GM18502 (cell line): ENCODE measurements at regions not wholly inside any gene's neighbourhood (a gene's known extent, or its start where the extent isn't known, plus 50 kb on each side); places are given as distances from the start of the nearest gene placed in this dataset.

ENCODE experiments used
- ATAC-seq: cut with Tn5 transposase; IDR thresholded peaks from one replicate; pipeline ENCODE4 v1.9.1; 2021; ENCODE audit warnings: mild to moderate bottlenecking; ENCODE audit not compliant: unreplicated experiment, poor library complexity

DNA sequence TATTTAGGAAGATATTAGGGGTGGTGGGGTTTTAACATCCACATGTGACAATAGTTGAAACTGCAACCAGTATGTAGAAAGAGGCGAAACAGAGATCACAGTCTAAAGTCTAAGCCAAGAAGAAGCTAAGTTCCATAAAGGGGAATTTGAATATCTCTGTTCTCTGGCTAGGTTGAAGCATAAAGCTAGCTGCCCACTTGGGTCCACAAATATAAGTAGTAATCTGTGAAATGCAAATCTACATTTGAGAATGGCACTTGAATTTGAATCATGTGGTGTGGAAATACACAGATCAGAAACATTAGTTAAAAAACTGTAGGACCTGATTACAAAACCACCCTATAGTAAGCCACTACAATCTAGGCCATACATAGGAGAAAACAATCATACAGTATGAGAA lies 602.1 kb downstream of the LMO4 start:
- ATAC-seq: no peak

- ATAC-seq: no peak
Observed at GRCh38 chr1:87933171-87933570, 604.5 kb downstream of the LMO4 start.

DNA sequence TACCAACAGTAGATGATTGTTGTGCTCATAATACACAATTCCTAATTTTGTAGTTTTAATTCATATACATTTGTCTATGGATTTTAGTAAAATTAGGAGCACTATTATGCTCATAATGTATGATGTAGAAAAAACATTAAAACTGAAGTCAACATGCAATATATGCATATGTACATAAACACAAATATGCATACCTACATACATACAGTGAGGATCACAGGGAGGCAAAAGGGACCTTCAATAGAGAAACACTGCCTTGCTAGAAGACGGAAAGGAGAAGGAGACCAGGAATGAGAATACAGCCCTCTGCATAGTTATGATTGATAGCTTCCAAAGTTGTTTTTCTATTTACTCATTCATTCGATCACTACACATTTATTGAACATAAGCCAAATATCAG lies 606.5 kb downstream of the LMO4 start:
- ATAC-seq: no peak

DNA sequence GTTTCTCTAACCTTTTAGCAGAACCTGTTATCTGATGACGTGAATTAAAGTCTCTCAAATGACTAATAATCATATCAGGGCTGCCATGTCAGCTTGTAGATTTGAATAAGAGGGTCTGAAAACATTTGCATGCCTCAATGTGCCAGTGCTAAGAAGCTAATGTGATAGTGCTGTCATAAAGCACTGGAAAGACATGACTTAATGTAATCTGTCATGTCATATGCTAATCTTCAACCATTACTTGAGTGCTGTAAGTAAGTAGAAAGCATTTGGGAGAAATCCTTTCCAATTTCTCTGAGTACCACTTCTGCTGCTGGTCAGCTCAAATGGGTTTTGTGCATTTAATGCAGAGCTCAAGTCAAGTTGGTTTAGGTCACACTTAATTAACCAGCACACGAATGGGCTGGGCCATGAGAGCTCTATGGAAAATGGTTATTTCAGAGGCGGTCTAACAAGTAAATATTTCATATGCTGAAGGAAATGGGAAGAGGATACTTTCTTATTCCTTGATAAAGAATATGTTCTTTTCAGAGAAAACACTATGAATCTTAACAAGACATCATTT lies 609.2 kb downstream of the LMO4 start:
- ATAC-seq: no peak

GRCh38 chr1:87938631-87939030 lies 610.0 kb downstream of the LMO4 start:
- no peak for ATAC-seq

DNA sequence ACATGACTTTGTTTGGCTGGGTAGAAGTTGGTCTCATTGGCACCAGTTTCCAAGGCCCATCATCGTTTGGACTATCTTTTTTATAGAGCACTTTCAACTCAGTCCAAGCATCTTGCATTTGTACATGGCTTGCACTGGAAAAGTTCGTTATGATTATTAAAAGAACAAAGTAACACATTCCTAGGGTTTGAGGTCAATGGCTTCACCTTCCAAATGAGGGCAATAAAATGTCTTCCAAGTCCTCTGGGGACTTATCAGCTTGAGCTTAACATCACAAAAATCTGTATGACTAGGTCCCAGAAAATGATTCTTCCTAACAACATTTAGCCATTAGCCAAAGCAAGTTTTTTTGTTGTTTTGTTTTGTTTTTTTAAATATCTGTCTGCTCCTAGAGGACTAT lies 610.8 kb downstream of the LMO4 start:
- no peak for ATAC-seq

DNA sequence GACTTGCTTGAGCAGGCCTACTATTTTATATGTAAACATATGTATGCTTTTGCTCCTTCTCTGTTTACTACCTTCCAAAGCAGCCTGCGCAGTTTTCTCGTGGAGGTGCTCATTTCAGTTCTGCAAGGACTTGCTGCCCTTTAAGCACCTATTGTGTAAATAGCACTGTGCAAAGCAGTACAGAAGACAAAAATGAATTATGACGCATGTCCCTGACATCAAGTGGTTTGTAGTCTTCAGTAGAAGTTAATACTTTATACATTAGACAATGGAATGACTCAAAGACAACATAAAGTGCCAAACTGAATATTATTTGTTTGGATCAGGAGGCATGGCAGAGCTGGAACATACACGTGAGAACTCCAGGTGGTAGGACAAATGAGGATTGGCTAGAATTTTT lies 611.7 kb downstream of the LMO4 start:
- ATAC-seq: no peak

DNA sequence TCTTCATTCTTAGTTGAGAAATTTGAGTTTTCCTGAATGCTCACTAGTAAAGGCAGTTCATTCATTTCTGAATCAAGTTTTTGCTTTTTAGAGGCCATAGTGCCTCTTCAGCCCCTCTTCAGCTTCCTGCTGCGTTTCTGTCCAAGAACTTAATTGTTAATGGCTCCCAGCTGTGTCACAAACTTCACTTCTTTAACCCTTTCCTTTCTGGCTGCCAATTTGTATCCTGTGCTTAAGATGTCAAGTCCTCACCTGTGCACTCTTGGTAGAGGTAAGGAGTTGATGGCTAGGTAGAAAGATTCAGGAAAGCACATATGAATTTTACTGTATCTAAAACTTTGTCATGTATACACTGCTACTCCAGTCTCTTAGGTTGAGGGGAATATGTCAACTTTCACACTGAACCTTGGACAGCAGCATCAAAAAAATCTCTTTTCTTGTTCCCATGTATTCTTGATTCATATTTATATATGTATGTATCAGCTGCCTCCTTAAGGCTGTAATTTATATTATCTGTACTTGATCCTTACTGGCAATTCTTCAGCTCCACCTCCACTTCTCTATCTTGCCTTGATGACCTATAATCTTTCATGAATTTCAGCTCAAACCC lies 612.8 kb downstream of the LMO4 start:
- no peak for ATAC-seq

GRCh38 chr1:87942165-87942564 lies 613.5 kb downstream of the LMO4 start:
- ATAC-seq: no peak

GRCh38 chr1:87949711-87950110 lies 621.0 kb downstream of the LMO4 start:
- ATAC-seq: no peak

DNA sequence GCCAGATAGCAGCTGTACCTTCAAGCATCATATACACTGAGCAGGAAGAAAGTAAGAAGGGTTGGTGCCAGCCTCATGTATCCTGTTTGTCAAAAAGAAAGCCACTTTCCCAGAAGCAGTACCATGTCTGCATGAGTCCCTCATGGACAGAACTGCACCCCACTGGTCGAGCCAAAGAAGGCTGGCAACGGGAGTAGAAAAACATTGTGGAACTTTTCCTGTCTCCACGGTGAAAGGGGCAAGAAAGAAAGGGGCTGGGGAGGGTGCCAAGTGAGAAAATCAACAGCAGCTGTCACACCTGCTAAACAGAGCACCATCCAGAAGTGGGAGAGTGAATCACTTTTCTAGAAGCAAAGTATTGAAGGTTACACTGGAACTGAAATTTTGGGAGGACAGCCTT lies 621.7 kb downstream of the LMO4 start:
- no peak for ATAC-seq

DNA sequence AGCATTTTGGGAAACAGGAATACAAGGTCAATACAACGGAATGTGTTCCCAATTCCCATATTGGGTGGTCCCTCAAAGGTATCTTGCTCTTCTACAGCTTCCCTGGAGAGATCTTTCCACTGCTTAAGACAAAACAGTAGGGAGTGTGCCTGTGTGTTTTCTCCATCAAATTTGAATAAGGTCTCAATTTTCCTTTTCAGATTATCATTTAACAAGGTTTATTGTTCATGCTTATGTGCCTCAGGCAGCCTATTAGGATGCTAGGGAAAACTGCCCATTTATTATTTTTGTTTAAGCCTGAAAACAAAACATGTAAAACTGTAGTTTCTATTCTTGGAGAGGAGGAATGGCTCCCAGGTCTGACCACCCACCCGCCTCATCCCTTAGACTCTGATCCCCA lies 622.7 kb downstream of the LMO4 start:
- no peak for ATAC-seq

DNA sequence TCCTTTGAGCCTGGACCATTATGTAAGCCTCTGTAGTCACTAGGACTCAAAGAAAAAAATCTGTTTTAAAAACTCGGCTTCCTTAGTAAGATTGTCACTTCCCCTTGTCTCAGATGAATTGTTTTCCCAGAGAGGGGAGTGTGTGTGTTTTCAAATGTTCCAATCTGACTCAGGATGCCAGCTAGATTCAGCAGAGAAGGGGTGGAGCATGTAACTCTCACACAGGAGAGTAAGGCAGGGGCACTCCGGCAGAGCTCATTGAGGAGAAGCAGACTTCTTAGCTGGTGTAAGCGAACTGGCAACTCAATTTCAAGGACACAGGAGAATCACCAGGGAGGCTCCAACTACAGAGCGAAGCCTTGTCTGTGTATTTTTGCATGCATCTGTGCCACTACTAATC lies 623.2 kb downstream of the LMO4 start:
- ATAC-seq: no peak

GRCh38 chr1:87953121-87953520 lies 624.4 kb downstream of the LMO4 start:
- no peak for ATAC-seq

GRCh38 chr1:87953732-87954344 lies 625.2 kb downstream of the LMO4 start:
- peak; percentile 89 for ATAC-seq

DNA sequence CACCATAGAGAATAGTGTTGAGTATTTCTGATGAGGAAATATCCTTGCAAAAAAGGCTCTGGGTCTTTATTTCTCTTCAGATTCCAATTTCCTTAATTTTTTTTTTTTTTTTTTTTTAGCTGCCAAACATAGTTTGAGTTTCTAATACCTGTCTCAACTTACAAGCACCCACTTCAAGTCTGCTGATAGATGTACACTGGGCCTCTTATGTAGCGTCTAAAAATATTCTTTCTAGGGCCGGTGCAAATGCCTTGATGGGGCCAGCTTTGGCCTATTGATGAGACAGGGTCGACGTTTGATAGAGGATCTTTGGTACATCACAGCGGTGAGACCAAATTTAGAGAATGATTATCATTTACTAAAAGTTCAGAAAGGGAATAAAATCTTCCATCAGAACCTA lies 626.4 kb downstream of the LMO4 start:
- ATAC-seq: no peak

DNA sequence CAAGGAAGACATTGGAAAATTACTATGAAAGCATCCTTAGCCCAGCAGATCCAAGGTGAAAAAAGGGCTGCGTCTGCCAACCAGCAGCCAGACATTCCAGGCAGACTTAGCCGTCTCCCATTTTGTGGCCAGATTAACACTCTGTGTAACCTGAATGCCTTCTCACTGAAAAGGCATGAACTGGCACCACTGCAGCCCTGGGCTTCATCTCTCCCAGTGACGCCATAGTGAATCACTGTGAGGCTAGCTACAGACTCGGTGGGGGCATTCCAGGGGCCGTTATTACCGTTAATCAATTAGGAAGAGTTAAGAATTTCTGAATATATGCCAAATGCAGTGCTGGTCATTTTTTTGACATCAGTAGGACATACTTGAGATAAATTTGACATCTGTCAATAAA lies 627.4 kb downstream of the LMO4 start:
- ATAC-seq: no peak

- no peak for ATAC-seq
Observed at GRCh38 chr1:87956750-87957149, 628.1 kb downstream of the LMO4 start.

GRCh38 chr1:87957331-87957730 lies 628.7 kb downstream of the LMO4 start:
- no peak for ATAC-seq

GRCh38 chr1:87958201-87958600 lies 629.5 kb downstream of the LMO4 start:
- ATAC-seq: no peak

- no peak for ATAC-seq
Observed at GRCh38 chr1:87958716-87959115, 630.0 kb downstream of the LMO4 start.

DNA sequence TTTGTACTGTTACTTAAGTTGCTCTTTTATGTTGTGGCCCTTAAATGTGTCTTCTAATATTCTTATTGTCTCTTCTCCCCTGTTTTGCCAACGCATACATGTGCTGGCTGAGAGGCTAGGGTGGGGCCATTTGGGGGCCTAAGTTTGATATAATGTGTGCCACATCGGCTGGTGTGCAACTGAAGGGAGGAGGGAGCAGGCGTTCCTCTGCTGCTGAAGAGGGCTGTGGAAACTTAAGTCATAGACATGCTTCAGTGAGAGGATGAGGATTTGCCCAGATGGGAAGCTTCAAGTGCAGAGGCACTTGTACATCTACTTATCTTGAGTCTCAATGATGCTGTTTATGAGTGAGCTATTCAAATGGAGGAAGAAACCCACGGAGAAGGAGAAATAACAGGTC lies 630.6 kb downstream of the LMO4 start:
- ATAC-seq: no peak
